ENCODE measurements at regions not wholly inside any gene's neighbourhood (a gene's known extent, or its start where the extent isn't known, plus 50 kb on each side); places are given as distances from the start of the nearest gene placed in this dataset.
"Not testable (repeated sequence)": the region's sequence is repeated elsewhere in the genome, so short reads cannot be mapped to it uniquely, and the experiment has no call there.

- DNase-seq, result no peak
Measured at GRCh38 chr6:67131827-67132226, 1424.8 kb upstream of the EYS start.

GRCh38 chr6:67129780-67130179 lies 1422.8 kb upstream of the EYS start:
- no peak for DNase-seq

- no peak for DNase-seq
Measured at GRCh38 chr6:67127041-67127440, 1420.0 kb upstream of the EYS start.

- DNase-seq, result no peak
Measured at GRCh38 chr6:67121115-67121514, 1414.1 kb upstream of the EYS start.

- no peak for DNase-seq
Measured at GRCh38 chr6:67112120-67112519, 1405.1 kb upstream of the EYS start.

- no peak for DNase-seq
Measured at GRCh38 chr6:67102743-67103142, 1395.7 kb upstream of the EYS start.

- DNase-seq, result not testable (repeated sequence)
Measured at GRCh38 chr6:67095618-67096226, 1388.7 kb upstream of the EYS start.

GRCh38 chr6:67094431-67094946 lies 1387.5 kb upstream of the EYS start:
- DNase-seq, result no peak

- DNase-seq, result no peak
Measured at GRCh38 chr6:67073938-67074337, 1366.9 kb upstream of the EYS start.

- no peak for DNase-seq
Measured at GRCh38 chr6:67068781-67069180, 1361.8 kb upstream of the EYS start.

GRCh38 chr6:67064323-67064722 lies 1357.3 kb upstream of the EYS start:
- no peak for DNase-seq

GRCh38 chr6:67047996-67048395 lies 1341.0 kb upstream of the EYS start:
- no peak for DNase-seq

GRCh38 chr6:67045076-67045475 lies 1338.0 kb upstream of the EYS start:
- DNase-seq, result no peak

GRCh38 chr6:67031451-67031850 lies 1324.4 kb upstream of the EYS start:
- no peak for DNase-seq

- DNase-seq, result no peak
Measured at GRCh38 chr6:67030861-67031260, 1323.8 kb upstream of the EYS start.

GRCh38 chr6:67016921-67017460 lies 1310.0 kb upstream of the EYS start:
- no peak for DNase-seq

GRCh38 chr6:67011441-67011840 lies 1304.4 kb upstream of the EYS start:
- DNase-seq, result no peak

GRCh38 chr6:67009818-67010217 lies 1302.8 kb upstream of the EYS start:
- DNase-seq, result no peak

- no peak for DNase-seq
Measured at GRCh38 chr6:67003844-67004243, 1296.8 kb upstream of the EYS start.

- no peak for DNase-seq
Measured at GRCh38 chr6:67000121-67000520, 1293.1 kb upstream of the EYS start.

GRCh38 chr6:66997579-66997978 lies 1290.6 kb upstream of the EYS start:
- not testable (repeated sequence) for DNase-seq

GRCh38 chr6:66995669-66996068 lies 1288.6 kb upstream of the EYS start:
- no peak for DNase-seq

- DNase-seq, result not testable (repeated sequence)
Measured at GRCh38 chr6:66993708-66994107, 1286.7 kb upstream of the EYS start.

- DNase-seq, result no peak
Measured at GRCh38 chr6:66993272-66993671, 1286.2 kb upstream of the EYS start.

GRCh38 chr6:66992660-66993059 lies 1285.6 kb upstream of the EYS start:
- DNase-seq, result no peak
